ENCODE measurements at regions not wholly inside any gene's neighbourhood (a gene's known extent, or its start where the extent isn't known, plus 50 kb on each side); places are given as distances from the start of the nearest gene placed in this dataset.

DNA sequence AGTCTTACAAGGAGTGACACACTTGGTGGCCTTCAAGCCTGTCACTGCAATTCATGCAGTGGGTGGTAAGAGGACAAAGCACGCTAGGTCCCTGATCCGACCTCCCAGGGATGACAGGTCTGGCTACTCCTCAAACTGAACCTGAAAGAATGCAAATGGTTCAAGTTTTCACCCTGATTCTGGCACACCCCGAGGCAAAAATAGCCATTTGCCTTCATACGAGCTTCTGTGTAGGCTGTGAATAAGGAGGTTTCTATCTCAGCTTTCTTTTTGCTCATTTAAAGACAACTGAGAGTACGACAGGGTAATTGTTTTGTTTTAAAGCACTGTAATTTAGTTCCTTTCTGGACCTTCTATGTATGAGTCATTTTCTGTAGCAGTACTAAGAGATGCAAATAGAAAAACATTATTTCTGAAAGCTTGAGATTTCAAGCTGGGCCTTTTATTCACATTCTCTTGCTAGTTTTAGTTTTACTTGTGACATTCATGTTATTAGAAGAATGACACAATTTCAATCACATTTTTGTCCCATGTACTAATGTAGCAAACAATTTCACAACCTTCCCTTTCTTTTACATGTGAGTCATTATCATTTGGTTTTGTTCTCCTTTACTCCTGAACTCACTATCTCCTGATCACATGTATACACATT, 56.6 kb upstream of the FDX1 start:
- H2BK15ac ChIP-seq (ENCODE audit: low read depth, low read length) = no peak overlapping the region
- no peaks in the 10 kb centered on the region for H3K79me2 ChIP-seq (ENCODE audit: insufficient read depth, low read length)
- no peaks in the 10 kb centered on the region for H3K23me2 ChIP-seq (ENCODE audit: insufficient read length, low read depth, low read length, poor library complexity, severe bottlenecking)
- H2AFZ ChIP-seq (ENCODE audit: low read length) = no peak overlapping the region
- DNase-seq = no peak
- H2BK5ac ChIP-seq (ENCODE audit: insufficient read length, low read length) = no peak overlapping the region
- Mint-ChIP-seq H3K9me3 (peaks cover 0 to 3% of the 10 kb centered on the region in 2 experiments; a peak in 3 of 5 replicates), H3K4me1 (peaks cover 6 to 7% of the 10 kb centered on the region in 2 experiments), H3K27ac (no peak overlapping the region), H3K27me3 (ENCODE audit: low read depth) (no peaks in the 10 kb centered on the region), H3K36me3 (ENCODE audit: insufficient read depth in 1 of 3, low read depth in 3 of 3) (peaks cover 0 to 3% (median 2%) of the 10 kb centered on the region in 3 experiments; a peak in 1 of 7 replicates), H3K4me3 (no peak overlapping the region)
- no peak overlapping the region for H4K91ac ChIP-seq (ENCODE audit: insufficient read length, low read depth, low read length)
- H3K27me3 ChIP-seq (ENCODE audit: insufficient read depth, low read length) = no peaks in the 10 kb centered on the region
- no peak overlapping the region for H2BK12ac ChIP-seq (ENCODE audit: insufficient read length, low read depth, low read length)
- H3K79me1 ChIP-seq (ENCODE audit: insufficient read depth, low read depth, low read length, poor library complexity, severe bottlenecking) = no peaks in the 10 kb centered on the region
- H3K56ac ChIP-seq (ENCODE audit: insufficient read length, low read depth, low read length) = no peak overlapping the region
- H3K9ac ChIP-seq (ENCODE audit: extremely low read depth, insufficient read length, low read length) = no peak overlapping the region
- H3K18ac ChIP-seq (ENCODE audit: insufficient read length, low read depth, low read length) = no peak overlapping the region
- H3K4me2 ChIP-seq (ENCODE audit: insufficient read depth, insufficient read length, low read length) = no peak overlapping the region
- no peaks in the 10 kb centered on the region for H4K20me1 ChIP-seq (ENCODE audit: control insufficient read depth, insufficient read depth, insufficient read length)
- H2BK120ac ChIP-seq (ENCODE audit: low read depth, low read length, poor library complexity, severe bottlenecking) = no peak overlapping the region
- no peak overlapping the region for H3K27ac ChIP-seq (ENCODE audit: insufficient read length, low read depth, low read length)
- H4K8ac ChIP-seq (replicated peaks; ENCODE audit: insufficient read length, low read depth, low read length) = no peak overlapping the region
- no peaks in the 10 kb centered on the region for H3K4me1 ChIP-seq (ENCODE audit: insufficient read depth, low read length)
- WGBS (ENCODE audit: extremely low coverage, insufficient read length, low lambda C conversion rate) = no CpG with 5 or more reads among the region's 5 CpGs
- H4K5ac ChIP-seq (ENCODE audit: insufficient read length, low read depth, low read length) = no peak overlapping the region
- TF ChIP-seq, protein P1, sequence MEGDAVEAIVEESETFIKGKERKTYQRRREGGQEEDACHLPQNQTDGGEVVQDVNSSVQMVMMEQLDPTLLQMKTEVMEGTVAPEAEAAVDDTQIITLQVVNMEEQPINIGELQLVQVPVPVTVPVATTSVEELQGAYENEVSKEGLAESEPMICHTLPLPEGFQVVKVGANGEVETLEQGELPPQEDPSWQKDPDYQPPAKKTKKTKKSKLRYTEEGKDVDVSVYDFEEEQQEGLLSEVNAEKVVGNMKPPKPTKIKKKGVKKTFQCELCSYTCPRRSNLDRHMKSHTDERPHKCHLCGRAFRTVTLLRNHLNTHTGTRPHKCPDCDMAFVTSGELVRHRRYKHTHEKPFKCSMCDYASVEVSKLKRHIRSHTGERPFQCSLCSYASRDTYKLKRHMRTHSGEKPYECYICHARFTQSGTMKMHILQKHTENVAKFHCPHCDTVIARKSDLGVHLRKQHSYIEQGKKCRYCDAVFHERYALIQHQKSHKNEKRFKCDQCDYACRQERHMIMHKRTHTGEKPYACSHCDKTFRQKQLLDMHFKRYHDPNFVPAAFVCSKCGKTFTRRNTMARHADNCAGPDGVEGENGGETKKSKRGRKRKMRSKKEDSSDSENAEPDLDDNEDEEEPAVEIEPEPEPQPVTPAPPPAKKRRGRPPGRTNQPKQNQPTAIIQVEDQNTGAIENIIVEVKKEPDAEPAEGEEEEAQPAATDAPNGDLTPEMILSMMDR (conservative IDR thresholded peaks at IDR 0.05) = no peak
- H3T11ph ChIP-seq (ENCODE audit: low read length) = no peak overlapping the region
- H3K23ac ChIP-seq (ENCODE audit: insufficient read length, low read depth, low read length) = no peak overlapping the region
- H2AK5ac ChIP-seq (ENCODE audit: insufficient read length, low read length) = no peak overlapping the region
- no peak overlapping the region for H3K14ac ChIP-seq (ENCODE audit: insufficient read depth, low read length)
- no peak overlapping the region for H2BK20ac ChIP-seq (ENCODE audit: low read depth, low read length, poor library complexity, severe bottlenecking)
- H3K4ac ChIP-seq (ENCODE audit: low read depth, low read length) = no peak overlapping the region
- H3K9me3 ChIP-seq (ENCODE audit: control insufficient read depth, low read depth, low read length) = no peaks in the 10 kb centered on the region
